ENCODE measurements at regions not wholly inside any gene's neighbourhood (a gene's known extent, or its start where the extent isn't known, plus 50 kb on each side); places are given as distances from the start of the nearest gene placed in this dataset.

DNA sequence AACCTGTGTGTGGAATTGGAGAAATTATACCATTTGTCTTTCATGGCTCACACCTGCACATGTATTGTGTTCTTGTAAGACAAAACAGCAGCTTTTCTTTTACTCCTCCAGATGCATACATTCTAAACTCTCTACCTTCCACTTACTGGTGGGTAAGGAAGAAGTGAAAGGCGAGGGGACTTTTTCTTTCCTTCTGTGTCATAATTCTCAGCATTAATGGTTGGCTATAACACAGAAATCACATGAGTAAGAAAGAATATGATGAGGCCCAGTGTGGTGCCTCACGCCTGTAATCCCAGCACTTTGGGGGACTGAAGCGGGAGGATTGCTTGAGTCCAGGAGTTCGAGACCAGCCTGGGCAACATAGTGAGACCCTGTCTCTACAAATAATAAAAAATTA lies 57.8 kb upstream of the SHANK2 start:
- DNase-seq (ENCODE audit: low read depth), result no peak

DNA sequence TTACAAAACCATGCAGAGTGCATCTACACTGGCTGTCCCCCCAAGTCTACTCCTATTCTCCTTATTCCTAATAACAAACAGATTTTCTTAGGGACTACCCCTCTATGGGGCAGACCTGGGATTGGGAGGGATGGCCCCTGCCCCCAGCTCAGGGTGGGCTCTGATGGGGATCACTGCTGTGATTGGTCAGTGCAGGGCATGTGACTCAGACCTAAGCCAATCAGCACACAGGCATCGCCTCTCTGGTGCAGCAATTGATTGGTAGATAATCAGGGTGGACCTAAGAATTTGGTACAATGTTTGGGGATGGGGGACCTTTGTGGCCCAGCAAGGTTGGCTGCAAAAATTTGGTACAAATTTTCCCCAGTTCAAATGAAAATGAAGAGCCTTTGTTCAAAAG lies 57.2 kb upstream of the SHANK2 start:
- DNase-seq (ENCODE audit: low read depth), result no peak

DNA sequence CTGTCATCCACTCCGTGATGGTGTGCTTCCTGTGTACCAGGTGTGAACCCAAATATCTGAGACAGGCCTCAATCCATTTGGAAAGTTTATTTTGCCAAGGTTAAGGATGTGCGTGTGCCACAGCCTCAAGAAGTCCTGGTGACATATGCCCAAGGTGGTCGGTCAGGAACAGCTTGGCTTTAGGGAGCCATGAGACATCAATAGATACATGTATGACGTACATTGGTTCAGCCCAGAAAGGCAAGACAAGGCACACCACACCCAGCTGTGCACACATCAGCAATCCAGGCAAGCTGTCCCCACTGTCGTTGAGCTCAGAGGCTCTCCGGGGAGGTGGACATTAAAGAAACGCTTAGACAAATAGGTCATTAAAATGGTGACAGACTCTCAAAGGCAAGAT lies 56.8 kb upstream of the SHANK2 start:
- no peak for DNase-seq (ENCODE audit: low read depth)

DNA sequence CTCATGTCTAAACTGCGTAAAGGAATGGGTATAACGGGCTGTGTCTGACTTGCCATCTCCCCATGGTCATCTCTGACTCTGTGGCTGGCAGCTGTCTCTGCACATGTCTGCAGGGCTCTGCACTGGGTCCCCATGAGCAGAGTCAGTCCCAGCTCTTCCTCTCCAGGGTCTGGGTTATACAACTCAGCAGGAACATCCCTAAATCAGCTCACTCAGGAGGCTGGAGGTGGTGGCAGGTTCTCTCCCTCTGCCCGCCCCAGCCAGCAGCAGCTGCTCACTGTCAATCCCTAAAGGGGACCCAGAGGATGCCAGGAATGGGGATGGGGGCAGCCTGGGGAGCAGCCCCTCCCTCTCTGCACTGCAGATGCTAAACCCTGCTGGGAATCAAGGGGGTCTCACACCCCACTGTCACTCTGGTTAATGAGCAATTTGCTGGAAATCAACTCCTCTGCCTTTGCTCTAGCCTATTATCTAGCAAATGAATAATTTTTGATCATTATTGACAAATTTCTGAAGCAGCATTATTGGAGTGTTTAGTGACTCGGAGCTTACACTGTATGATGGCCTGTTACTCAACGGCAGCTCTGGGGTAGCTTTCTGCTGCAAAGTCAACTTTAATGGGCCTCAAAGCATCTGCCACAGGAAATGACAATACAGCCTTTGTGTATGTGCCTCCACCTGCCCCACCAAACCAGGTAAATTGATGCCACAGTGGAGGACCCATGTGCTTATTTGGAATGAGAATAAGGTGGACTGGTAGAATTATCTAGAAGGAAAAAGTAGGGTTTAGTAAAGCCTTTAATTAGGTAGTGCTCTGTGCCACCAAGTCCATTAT lies 55.7 kb upstream of the SHANK2 start:
- DNase-seq (ENCODE audit: low read depth), result no peak

DNA sequence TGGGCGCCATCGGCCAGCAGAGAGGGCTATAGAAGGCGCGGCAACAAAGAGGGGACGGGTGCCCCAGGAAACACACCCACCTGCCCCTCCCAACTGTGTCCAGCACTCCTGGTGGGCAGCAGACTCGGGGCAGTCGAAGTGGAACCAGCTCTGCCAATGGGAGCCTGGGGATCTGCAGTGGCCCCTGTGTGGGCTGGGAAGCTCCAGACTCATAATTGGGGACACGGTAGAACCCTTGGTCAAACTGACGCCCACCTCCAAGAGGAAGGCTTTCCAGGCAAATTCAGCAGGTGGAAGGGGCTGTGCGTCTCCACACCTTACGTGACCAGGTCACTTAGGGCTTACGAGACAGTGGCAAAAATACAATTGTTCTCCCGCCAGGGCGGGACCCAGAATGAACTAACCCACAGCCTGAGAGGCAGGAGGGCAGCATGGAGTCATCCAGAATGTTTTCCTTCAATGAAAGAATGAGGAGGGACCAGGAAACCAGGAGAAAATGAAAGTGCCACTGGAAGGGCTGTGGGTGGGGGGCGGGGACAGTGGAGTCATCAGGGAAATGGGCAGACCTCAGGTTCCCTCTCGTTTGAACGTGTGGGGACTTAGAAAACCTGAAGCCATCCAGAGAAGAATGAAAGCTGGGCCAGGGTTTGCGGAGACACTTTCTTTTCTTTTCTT lies 53.2 kb upstream of the SHANK2 start:
- DNase-seq (ENCODE audit: low read depth), result peak; percentile 20

DNA sequence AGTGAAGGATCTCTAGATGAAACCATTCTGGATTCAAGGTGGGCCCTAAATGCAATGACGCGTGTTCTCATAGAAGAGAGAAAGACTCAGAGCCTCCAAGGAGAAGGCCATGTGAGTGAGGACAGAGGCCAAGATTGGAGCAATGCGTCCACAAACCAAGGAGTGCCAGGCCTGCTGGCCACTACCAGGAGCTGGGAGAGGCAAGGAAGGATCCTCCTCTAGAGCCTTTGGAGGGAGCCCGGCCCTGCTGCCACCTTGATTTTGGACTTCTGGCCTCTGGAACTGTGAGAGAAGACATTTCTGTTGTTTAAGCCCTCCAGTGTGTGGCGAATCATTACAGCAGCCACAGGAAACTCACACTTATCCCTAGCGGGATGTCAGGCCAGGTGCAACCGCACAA lies 52.7 kb upstream of the SHANK2 start:
- no peak for DNase-seq (ENCODE audit: low read depth)

DNA sequence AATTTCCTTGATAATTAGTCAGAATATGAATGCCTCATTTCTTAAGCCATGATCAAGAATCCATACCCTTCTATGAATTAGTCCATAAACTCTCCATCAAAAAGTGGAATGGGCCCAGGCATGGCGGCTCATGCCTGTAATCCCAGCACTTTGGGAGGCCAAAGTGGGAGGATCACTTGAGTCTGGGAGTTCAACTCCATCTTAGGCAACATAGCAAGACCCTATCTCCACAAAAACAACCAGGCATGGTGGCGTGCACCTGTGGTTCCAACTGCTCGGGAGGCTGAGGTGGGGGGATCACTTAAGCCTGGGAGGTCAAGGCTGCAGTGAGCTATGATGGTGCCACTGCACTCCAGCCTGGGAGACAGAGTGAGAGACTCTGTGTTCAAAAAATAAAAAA lies 52.1 kb upstream of the SHANK2 start:
- DNase-seq (ENCODE audit: low read depth), result no peak

DNA sequence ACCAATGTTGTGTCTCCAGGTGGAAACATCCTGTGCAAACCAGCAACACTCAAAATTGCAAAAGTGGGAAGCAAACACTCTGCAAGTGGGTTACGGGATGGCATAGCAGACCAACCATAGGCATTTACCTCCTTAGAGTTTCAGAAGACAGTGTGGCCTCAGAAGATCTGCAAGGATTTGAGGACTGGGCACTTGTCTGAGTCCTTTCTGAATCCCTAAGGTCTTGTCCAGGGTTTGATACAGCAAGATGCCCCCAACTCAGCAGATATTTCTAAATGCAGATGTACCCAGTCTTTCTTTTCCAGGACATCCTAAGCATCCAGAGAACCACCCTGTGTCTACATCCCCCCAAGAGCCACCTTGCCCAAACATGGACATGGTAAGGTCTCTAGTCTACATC lies 51.7 kb upstream of the SHANK2 start:
- DNase-seq (ENCODE audit: low read depth), result no peak

DNA sequence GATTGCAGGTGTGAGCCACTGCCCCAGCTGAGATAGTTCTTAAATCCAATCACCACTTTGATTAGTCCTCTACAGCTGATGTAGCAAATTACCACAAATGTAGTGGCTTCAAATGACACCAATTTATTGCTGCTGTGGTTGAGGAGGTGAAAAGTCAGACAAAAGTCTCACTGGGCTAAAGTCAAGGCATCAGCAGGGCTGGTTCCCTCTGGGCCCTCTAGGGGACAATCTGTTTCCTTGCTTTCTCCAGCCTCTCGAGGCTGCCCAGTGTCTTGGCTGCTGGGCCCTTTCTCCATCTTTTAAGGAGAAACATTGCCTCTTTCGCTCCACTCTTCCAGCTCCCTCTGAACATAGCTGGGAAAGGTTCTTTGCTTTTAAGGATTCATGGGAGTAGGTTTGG lies 50.5 kb upstream of the SHANK2 start:
- no peak for DNase-seq (ENCODE audit: low read depth)

DNA sequence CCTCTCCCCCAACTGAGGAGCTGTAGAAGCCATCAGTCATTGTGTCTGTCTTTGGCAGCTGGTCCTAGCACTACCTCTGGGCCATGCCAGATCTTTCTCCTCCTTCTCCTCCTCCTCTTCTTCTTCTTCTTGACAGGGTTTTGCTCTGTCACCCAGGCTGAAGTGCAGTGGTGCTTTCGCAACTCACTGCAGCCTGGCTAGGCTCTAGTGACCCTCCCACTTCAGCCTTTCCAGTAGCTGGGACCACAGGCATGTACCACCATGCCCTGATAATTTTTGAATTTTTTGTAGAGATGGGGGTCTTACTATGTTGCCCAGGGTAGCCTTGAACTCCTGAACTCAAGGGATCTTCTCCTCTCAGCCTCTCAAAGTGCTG lies 50.1 kb upstream of the SHANK2 start:
- peak; percentile 29 for DNase-seq (ENCODE audit: low read depth)

Data from renal cortical epithelial cell (primary cell).